Duodenal mucosa (tissue), 2 donors: ENCODE measurements at regions not wholly inside any gene's neighbourhood (a gene's known extent, or its start where the extent isn't known, plus 50 kb on each side); places are given as distances from the start of the nearest gene placed in this dataset.

Source experiments
- H3K27ac ChIP-seq: one replicate; pipeline ENCODE4 v1.7.0; 2013; ENCODE audit warnings: low read depth, low read length
- H3K27me3 ChIP-seq, 2 donors: one replicate each; pipeline ENCODE4 v1.7.0; 2013; ENCODE audit warnings: low read length in 2 of 2, control low read depth in 1 of 2; ENCODE audit not compliant: insufficient read depth in 2 of 2, control insufficient read depth in 1 of 2
- H3K36me3 ChIP-seq, 2 donors: one replicate each; pipeline ENCODE4 v1.7.0; 2013; ENCODE audit warnings: low read length in 2 of 2, control low read depth in 1 of 2; ENCODE audit not compliant: insufficient read depth in 2 of 2, control insufficient read depth in 1 of 2
- H3K4me1 ChIP-seq, 2 donors: one replicate each; pipeline ENCODE4 v1.7.0; 2013; ENCODE audit warnings: low read length in 2 of 2, control low read depth in 1 of 2; ENCODE audit not compliant: insufficient read depth in 2 of 2, control insufficient read depth in 1 of 2
- H3K4me3 ChIP-seq, 2 donors: one replicate each; pipeline ENCODE4 v1.7.0; 2013; ENCODE audit warnings: low read length in 2 of 2, low read depth in 1 of 2
- H3K9ac ChIP-seq, 2 donors: one replicate each; pipeline ENCODE4 v1.7.0; 2013; ENCODE audit warnings: low read length in 2 of 2, low read depth in 1 of 2
- H3K9me3 ChIP-seq, 2 donors: one replicate each; pipeline ENCODE4 v1.7.0; 2013; ENCODE audit warnings: low read length in 2 of 2, control low read depth in 1 of 2; ENCODE audit not compliant: control insufficient read depth in 1 of 2

- Histone ChIP-seq H3K36me3 (no peaks in the 10 kb centered on the region), H3K4me1 (no peaks in the 10 kb centered on the region), H3K4me3 (no peak overlapping the region), H3K27ac (no peak overlapping the region), H3K9ac (no peak overlapping the region), H3K27me3 (no peaks in the 10 kb centered on the region), H3K9me3 (no peaks in the 10 kb centered on the region)
Observed at GRCh38 chrX:39212456-39212855, 411.2 kb downstream of the MID1IP1 start.

GRCh38 chrX:39214387-39215126, 413.3 kb downstream of the MID1IP1 start:
- Histone ChIP-seq H3K9me3 (no peaks in the 10 kb centered on the region), H3K27me3 (no peaks in the 10 kb centered on the region), H3K9ac (no peak overlapping the region), H3K36me3 (no peaks in the 10 kb centered on the region), H3K27ac (no peak overlapping the region), H3K4me3 (no peak overlapping the region), H3K4me1 (no peaks in the 10 kb centered on the region)

GRCh38 chrX:39220952-39221351, 419.7 kb downstream of the MID1IP1 start:
- Histone ChIP-seq H3K27ac (no peak overlapping the region), H3K36me3 (no peaks in the 10 kb centered on the region), H3K4me1 (peaks cover 4 to 5% of the 10 kb centered on the region in 2 donors), H3K4me3 (no peak overlapping the region), H3K9ac (no peak overlapping the region), H3K9me3 (no peaks in the 10 kb centered on the region), H3K27me3 (no peaks in the 10 kb centered on the region)

- Histone ChIP-seq H3K27ac (no peak overlapping the region), H3K4me1 (peaks cover 5 to 10% of the 10 kb centered on the region in 2 donors), H3K4me3 (no peak overlapping the region), H3K36me3 (no peaks in the 10 kb centered on the region), H3K27me3 (no peaks in the 10 kb centered on the region), H3K9ac (no peak overlapping the region), H3K9me3 (no peaks in the 10 kb centered on the region)
Observed at GRCh38 chrX:39222346-39223113, 421.3 kb downstream of the MID1IP1 start.

- H3K27ac ChIP-seq, result no peak overlapping the region
- H3K4me3 ChIP-seq, result peak overlapping the region in 1 of 2 donors; percentile 0
- peaks cover 10 to 15% of the 10 kb centered on the region in 2 donors for H3K4me1 ChIP-seq
- no peaks in the 10 kb centered on the region for H3K9me3 ChIP-seq
- H3K27me3 ChIP-seq, result no peaks in the 10 kb centered on the region
- no peaks in the 10 kb centered on the region for H3K36me3 ChIP-seq
- H3K9ac ChIP-seq, result no peak overlapping the region
Observed at GRCh38 chrX:39226251-39226650, 425.0 kb downstream of the MID1IP1 start.

- Histone ChIP-seq H3K9me3 (no peaks in the 10 kb centered on the region), H3K4me1 (peaks cover 10 to 15% of the 10 kb centered on the region in 2 donors), H3K9ac (no peak overlapping the region), H3K36me3 (no peaks in the 10 kb centered on the region), H3K4me3 (no peak overlapping the region), H3K27me3 (no peaks in the 10 kb centered on the region), H3K27ac (no peak overlapping the region)
Observed at GRCh38 chrX:39227371-39227770, 426.1 kb downstream of the MID1IP1 start.

- Histone ChIP-seq H3K4me3 (no peak overlapping the region), H3K9me3 (no peaks in the 10 kb centered on the region), H3K27me3 (no peaks in the 10 kb centered on the region), H3K4me1 (peaks cover 0 to 7% of the 10 kb centered on the region in 2 donors), H3K36me3 (no peaks in the 10 kb centered on the region), H3K27ac (no peak overlapping the region), H3K9ac (no peak overlapping the region)
Observed at GRCh38 chrX:39238006-39238405, 436.7 kb downstream of the MID1IP1 start.

GRCh38 chrX:39242187-39242586, 440.9 kb downstream of the MID1IP1 start:
- H3K36me3 ChIP-seq, result no peaks in the 10 kb centered on the region
- no peaks in the 10 kb centered on the region for H3K4me1 ChIP-seq
- H3K27ac ChIP-seq, result no peak overlapping the region
- H3K4me3 ChIP-seq, result no peak overlapping the region
- no peaks in the 10 kb centered on the region for H3K27me3 ChIP-seq
- no peaks in the 10 kb centered on the region for H3K9me3 ChIP-seq
- no peak overlapping the region for H3K9ac ChIP-seq

- H3K4me3 ChIP-seq, result no peak overlapping the region
- H3K27me3 ChIP-seq, result no peaks in the 10 kb centered on the region
- H3K9ac ChIP-seq, result no peak overlapping the region
- H3K4me1 ChIP-seq, result no peaks in the 10 kb centered on the region
- no peak overlapping the region for H3K27ac ChIP-seq
- no peaks in the 10 kb centered on the region for H3K36me3 ChIP-seq
- no peaks in the 10 kb centered on the region for H3K9me3 ChIP-seq
Observed at GRCh38 chrX:39244147-39244546, 442.9 kb downstream of the MID1IP1 start.

- Histone ChIP-seq H3K9me3 (no peaks in the 10 kb centered on the region), H3K27me3 (no peaks in the 10 kb centered on the region), H3K4me1 (no peaks in the 10 kb centered on the region), H3K4me3 (no peak overlapping the region), H3K36me3 (no peaks in the 10 kb centered on the region), H3K9ac (no peak overlapping the region), H3K27ac (no peak overlapping the region)
Observed at GRCh38 chrX:39245024-39245423, 443.8 kb downstream of the MID1IP1 start.
